ENCODE measurements at regions not wholly inside any gene's neighbourhood (a gene's known extent, or its start where the extent isn't known, plus 50 kb on each side); places are given as distances from the start of the nearest gene placed in this dataset.

DNA sequence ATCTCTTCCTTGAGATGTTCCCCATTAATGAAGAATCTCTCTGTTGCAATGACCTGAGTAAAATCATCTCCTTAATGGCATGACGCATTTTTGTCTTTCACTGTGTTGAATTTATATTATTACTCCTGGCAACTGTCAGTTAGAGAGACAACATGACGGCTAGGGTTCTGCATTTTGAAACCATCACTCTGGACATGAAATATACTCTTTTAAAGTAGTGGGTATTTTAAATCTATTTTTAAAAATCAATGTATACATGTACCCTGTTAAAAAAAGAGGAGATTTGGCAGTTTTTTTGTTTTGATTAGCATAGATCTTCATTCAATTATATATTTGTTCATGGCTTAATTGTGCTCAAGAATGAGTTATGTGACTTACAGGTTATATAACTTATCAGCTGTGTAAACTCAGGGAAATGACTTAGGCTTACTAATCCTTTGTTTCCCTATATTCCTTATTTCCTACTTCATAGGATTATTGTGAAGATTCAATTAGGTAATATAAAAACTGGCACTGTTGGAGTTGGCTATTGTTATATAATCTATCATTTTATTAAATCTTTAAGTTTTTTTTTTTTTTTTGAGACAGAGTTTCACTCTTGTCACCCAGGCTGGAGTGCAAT lies 632.0 kb upstream of the SPRY2 start:
- Histone ChIP-seq H3K9me3 (ENCODE audit: control insufficient read depth in 2 of 2, insufficient read depth in 1 of 2, low read length in 1 of 2) (no peaks in the 10 kb centered on the region), H3K4me3 (ENCODE audit: low read length in 2 of 2) (no peak overlapping the region), H3K36me3 (ENCODE audit: control insufficient read depth in 2 of 2, insufficient read depth in 2 of 2, low read length in 1 of 2) (no peaks in the 10 kb centered on the region), H3K4me1 (ENCODE audit: control insufficient read depth in 2 of 2, insufficient read depth in 2 of 2, low read length in 2 of 2) (no peaks in the 10 kb centered on the region), H3K27me3 (ENCODE audit: control insufficient read depth in 2 of 2, insufficient read depth in 1 of 2, low read length in 1 of 2) (no peaks in the 10 kb centered on the region), H3K27ac (ENCODE audit: low read depth in 1 of 2, low read length in 1 of 2) (no peak overlapping the region)
- 95% methylated on average over 2 of the region's 2 CpGs for WGBS
- DNase-seq (ENCODE audit: low read depth in 6 of 9, low spot score in 9 of 9), result no peak

- no peaks in the 10 kb centered on the region for H3K9me3 ChIP-seq (ENCODE audit: control insufficient read depth in 2 of 2, insufficient read depth in 1 of 2, low read length in 1 of 2)
- H3K27me3 ChIP-seq (ENCODE audit: control insufficient read depth in 2 of 2, insufficient read depth in 1 of 2, low read length in 1 of 2), result no peaks in the 10 kb centered on the region
- H3K36me3 ChIP-seq (ENCODE audit: control insufficient read depth in 2 of 2, insufficient read depth in 2 of 2, low read length in 1 of 2), result no peaks in the 10 kb centered on the region
- H3K4me1 ChIP-seq (ENCODE audit: control insufficient read depth in 2 of 2, insufficient read depth in 2 of 2, low read length in 2 of 2), result no peaks in the 10 kb centered on the region
- DNase-seq (ENCODE audit: low read depth in 6 of 9, low spot score in 9 of 9), result no peak
- no peak overlapping the region for H3K27ac ChIP-seq (ENCODE audit: low read depth in 1 of 2, low read length in 1 of 2)
- no peak overlapping the region for H3K4me3 ChIP-seq (ENCODE audit: low read length in 2 of 2)
These were observed 624.2 kb upstream of the SPRY2 start for GRCh38 chr13:80965097-80965496.

DNA sequence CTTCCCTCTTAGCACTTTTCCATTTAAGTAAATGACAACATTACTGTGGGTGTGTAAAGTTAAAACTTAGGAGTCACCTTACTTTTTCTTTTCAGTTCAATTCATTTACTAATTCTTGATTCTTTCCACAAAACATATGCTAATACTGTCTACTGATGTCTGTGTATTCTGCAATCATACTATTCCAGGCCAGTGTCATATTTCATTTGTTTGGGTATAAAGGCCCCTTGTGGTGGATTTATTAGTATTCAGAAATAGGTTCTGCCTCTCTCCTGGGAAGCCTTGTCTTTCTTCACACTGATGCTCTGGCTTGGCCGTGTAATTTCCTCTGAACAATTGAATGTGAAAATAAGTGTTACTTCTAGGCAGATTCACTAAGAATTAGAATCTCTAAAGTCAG lies 621.9 kb upstream of the SPRY2 start:
- Histone ChIP-seq H3K4me3 (ENCODE audit: low read length in 2 of 2) (no peak overlapping the region), H3K4me1 (ENCODE audit: control insufficient read depth in 2 of 2, insufficient read depth in 2 of 2, low read length in 2 of 2) (no peaks in the 10 kb centered on the region), H3K36me3 (ENCODE audit: control insufficient read depth in 2 of 2, insufficient read depth in 2 of 2, low read length in 1 of 2) (no peaks in the 10 kb centered on the region), H3K27me3 (ENCODE audit: control insufficient read depth in 2 of 2, insufficient read depth in 1 of 2, low read length in 1 of 2) (no peaks in the 10 kb centered on the region), H3K9me3 (ENCODE audit: control insufficient read depth in 2 of 2, insufficient read depth in 1 of 2, low read length in 1 of 2) (no peaks in the 10 kb centered on the region), H3K27ac (ENCODE audit: low read depth in 1 of 2, low read length in 1 of 2) (no peak overlapping the region)
- DNase-seq (ENCODE audit: low read depth in 6 of 9, low spot score in 9 of 9), result no peak
- WGBS, result 89% methylated on average over 1 of the region's 1 CpG

DNA sequence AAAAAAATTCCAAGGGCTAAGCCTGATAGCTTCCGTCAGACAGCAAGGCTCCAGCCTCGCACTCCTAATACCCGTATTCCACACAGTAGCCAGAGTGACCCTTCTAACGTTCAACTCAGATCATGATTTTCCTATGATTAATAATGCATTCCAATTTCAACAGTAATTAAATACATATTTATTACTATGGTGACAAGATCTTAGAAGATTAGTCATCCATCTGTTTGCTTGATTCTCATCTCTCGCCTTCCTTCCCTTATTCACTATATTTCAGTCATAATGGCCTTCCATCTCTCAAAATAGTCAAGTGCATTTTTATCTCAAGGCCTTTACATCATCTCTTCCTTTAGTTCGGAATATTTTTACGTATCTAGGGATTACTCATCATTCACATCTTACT lies 621.2 kb upstream of the SPRY2 start:
- no peaks in the 10 kb centered on the region for H3K9me3 ChIP-seq (ENCODE audit: control insufficient read depth in 2 of 2, insufficient read depth in 1 of 2, low read length in 1 of 2)
- H3K27me3 ChIP-seq (ENCODE audit: control insufficient read depth in 2 of 2, insufficient read depth in 1 of 2, low read length in 1 of 2), result no peaks in the 10 kb centered on the region
- WGBS, result 96% methylated on average over 7 of the region's 7 CpGs
- no peak overlapping the region for H3K27ac ChIP-seq (ENCODE audit: low read depth in 1 of 2, low read length in 1 of 2)
- no peaks in the 10 kb centered on the region for H3K36me3 ChIP-seq (ENCODE audit: control insufficient read depth in 2 of 2, insufficient read depth in 2 of 2, low read length in 1 of 2)
- no peak overlapping the region for H3K4me3 ChIP-seq (ENCODE audit: low read length in 2 of 2)
- H3K4me1 ChIP-seq (ENCODE audit: control insufficient read depth in 2 of 2, insufficient read depth in 2 of 2, low read length in 2 of 2), result no peaks in the 10 kb centered on the region
- DNase-seq (ENCODE audit: low read depth in 6 of 9, low spot score in 9 of 9), result no peak

GRCh38 chr13:80957019-80957655 lies 616.2 kb upstream of the SPRY2 start:
- no peak for DNase-seq (ENCODE audit: low read depth in 6 of 9, low spot score in 9 of 9)
- no peaks in the 10 kb centered on the region for H3K27me3 ChIP-seq (ENCODE audit: control insufficient read depth in 2 of 2, insufficient read depth in 1 of 2, low read length in 1 of 2)
- H3K4me1 ChIP-seq (ENCODE audit: control insufficient read depth in 2 of 2, insufficient read depth in 2 of 2, low read length in 2 of 2), result no peaks in the 10 kb centered on the region
- H3K4me3 ChIP-seq (ENCODE audit: low read length in 2 of 2), result no peak overlapping the region
- 61% methylated on average over 3 of the region's 3 CpGs for WGBS
- no peaks in the 10 kb centered on the region for H3K36me3 ChIP-seq (ENCODE audit: control insufficient read depth in 2 of 2, insufficient read depth in 2 of 2, low read length in 1 of 2)
- H3K9me3 ChIP-seq (ENCODE audit: control insufficient read depth in 2 of 2, insufficient read depth in 1 of 2, low read length in 1 of 2), result no peaks in the 10 kb centered on the region
- no peak overlapping the region for H3K27ac ChIP-seq (ENCODE audit: low read depth in 1 of 2, low read length in 1 of 2)

DNA sequence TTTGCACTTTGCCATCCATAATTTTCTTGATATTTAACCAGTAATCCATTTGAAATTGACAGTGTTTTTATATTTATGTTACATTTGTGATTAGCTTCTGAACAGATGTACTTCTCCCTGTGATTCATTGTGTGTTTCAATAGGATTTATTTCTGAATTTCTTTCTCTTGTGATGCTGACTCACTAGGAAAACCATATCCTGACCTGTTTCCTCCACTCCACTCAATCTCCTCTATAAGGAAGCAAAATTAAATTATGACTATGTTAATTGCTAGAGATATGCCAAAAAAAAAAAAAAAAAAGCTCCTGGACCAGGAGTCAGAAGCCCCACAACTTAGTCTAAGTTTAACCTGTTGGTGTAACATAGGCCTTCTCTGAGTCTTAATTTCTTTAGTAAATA lies 614.6 kb upstream of the SPRY2 start:
- no peak overlapping the region for H3K27ac ChIP-seq (ENCODE audit: low read depth in 1 of 2, low read length in 1 of 2)
- H3K36me3 ChIP-seq (ENCODE audit: control insufficient read depth in 2 of 2, insufficient read depth in 2 of 2, low read length in 1 of 2), result no peaks in the 10 kb centered on the region
- DNase-seq (ENCODE audit: low read depth in 6 of 9, low spot score in 9 of 9), result no peak
- H3K4me1 ChIP-seq (ENCODE audit: control insufficient read depth in 2 of 2, insufficient read depth in 2 of 2, low read length in 2 of 2), result no peaks in the 10 kb centered on the region
- no peaks in the 10 kb centered on the region for H3K9me3 ChIP-seq (ENCODE audit: control insufficient read depth in 2 of 2, insufficient read depth in 1 of 2, low read length in 1 of 2)
- no peaks in the 10 kb centered on the region for H3K27me3 ChIP-seq (ENCODE audit: control insufficient read depth in 2 of 2, insufficient read depth in 1 of 2, low read length in 1 of 2)
- H3K4me3 ChIP-seq (ENCODE audit: low read length in 2 of 2), result no peak overlapping the region

DNA sequence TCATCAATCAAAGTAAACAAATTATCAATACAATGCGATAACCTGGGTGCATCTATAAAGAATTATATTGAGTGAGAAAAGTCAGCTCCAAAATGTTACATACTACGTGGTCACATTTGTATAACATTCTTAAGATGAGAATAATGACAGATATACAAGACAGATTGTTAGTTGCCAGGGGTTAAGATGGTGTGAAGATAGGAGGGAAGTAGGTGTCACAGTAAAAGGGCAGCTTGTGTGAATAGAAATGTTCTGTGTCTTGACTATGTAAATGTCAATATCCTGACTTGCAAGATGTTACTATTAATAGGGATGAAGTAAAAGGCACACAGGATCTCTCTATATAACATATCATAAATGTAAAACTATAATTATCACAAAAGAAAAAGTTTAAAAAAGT lies 611.2 kb upstream of the SPRY2 start:
- WGBS, result 93% methylated on average over 2 of the region's 2 CpGs
- H3K9me3 ChIP-seq (ENCODE audit: control insufficient read depth in 2 of 2, insufficient read depth in 1 of 2, low read length in 1 of 2), result no peaks in the 10 kb centered on the region
- H3K27ac ChIP-seq (ENCODE audit: low read depth in 1 of 2, low read length in 1 of 2), result no peak overlapping the region

GRCh38 chr13:80946008-80946802 lies 605.3 kb upstream of the SPRY2 start:
- Histone ChIP-seq H3K4me3 (ENCODE audit: low read length in 2 of 2) (no peak overlapping the region), H3K36me3 (ENCODE audit: control insufficient read depth in 2 of 2, insufficient read depth in 2 of 2, low read length in 1 of 2) (no peaks in the 10 kb centered on the region), H3K4me1 (ENCODE audit: control insufficient read depth in 2 of 2, insufficient read depth in 2 of 2, low read length in 2 of 2) (no peaks in the 10 kb centered on the region), H3K27me3 (ENCODE audit: control insufficient read depth in 2 of 2, insufficient read depth in 1 of 2, low read length in 1 of 2) (no peaks in the 10 kb centered on the region), H3K9me3 (ENCODE audit: control insufficient read depth in 2 of 2, insufficient read depth in 1 of 2, low read length in 1 of 2) (no peaks in the 10 kb centered on the region), H3K27ac (ENCODE audit: low read depth in 1 of 2, low read length in 1 of 2) (no peak overlapping the region)
- WGBS, result 85% methylated on average over 4 of the region's 4 CpGs
- DNase-seq (ENCODE audit: low read depth in 6 of 9, low spot score in 9 of 9), result no peak

More for the DNA sequence above, 611.2 kb upstream of the SPRY2 start:
- H3K4me1 ChIP-seq (ENCODE audit: control insufficient read depth in 2 of 2, insufficient read depth in 2 of 2, low read length in 2 of 2), result no peaks in the 10 kb centered on the region
- H3K4me3 ChIP-seq (ENCODE audit: low read length in 2 of 2), result no peak overlapping the region
- H3K27me3 ChIP-seq (ENCODE audit: control insufficient read depth in 2 of 2, insufficient read depth in 1 of 2, low read length in 1 of 2), result no peaks in the 10 kb centered on the region
- DNase-seq (ENCODE audit: low read depth in 6 of 9, low spot score in 9 of 9), result no peak
- H3K36me3 ChIP-seq (ENCODE audit: control insufficient read depth in 2 of 2, insufficient read depth in 2 of 2, low read length in 1 of 2), result no peaks in the 10 kb centered on the region

GRCh38 chr13:80945328-80945727 lies 604.4 kb upstream of the SPRY2 start:
- no peak for DNase-seq (ENCODE audit: low read depth in 6 of 9, low spot score in 9 of 9)
- Histone ChIP-seq H3K4me3 (ENCODE audit: low read length in 2 of 2) (no peak overlapping the region), H3K27ac (ENCODE audit: low read depth in 1 of 2, low read length in 1 of 2) (no peak overlapping the region), H3K27me3 (ENCODE audit: control insufficient read depth in 2 of 2, insufficient read depth in 1 of 2, low read length in 1 of 2) (no peaks in the 10 kb centered on the region), H3K36me3 (ENCODE audit: control insufficient read depth in 2 of 2, insufficient read depth in 2 of 2, low read length in 1 of 2) (no peaks in the 10 kb centered on the region), H3K9me3 (ENCODE audit: control insufficient read depth in 2 of 2, insufficient read depth in 1 of 2, low read length in 1 of 2) (no peaks in the 10 kb centered on the region), H3K4me1 (ENCODE audit: control insufficient read depth in 2 of 2, insufficient read depth in 2 of 2, low read length in 2 of 2) (no peaks in the 10 kb centered on the region)
- WGBS, result 93% methylated on average over 3 of the region's 3 CpGs

Measured in thymus (tissue), 11 donors.